NB4 (cell line): ENCODE measurements at regions not wholly inside any gene's neighbourhood (a gene's known extent, or its start where the extent isn't known, plus 50 kb on each side); places are given as distances from the start of the nearest gene placed in this dataset.
"Not testable (repeated sequence)": the region's sequence is repeated elsewhere in the genome, so short reads cannot be mapped to it uniquely, and the experiment has no call there.

Experiments used
- DNase-seq: peaks from one replicate; pipeline ENCODE4 v3.0.0; 2010; ENCODE audit warnings: low read depth
- H3K4me3 ChIP-seq: one replicate; pipeline ENCODE4 v1.5.1; 2011; ENCODE audit warnings: mild to moderate bottlenecking, low read depth, low read length, moderate library complexity
- MYC ChIP-seq: IDR thresholded peaks from 2 replicates; pipeline ENCODE4 v1.6.1; 2011; ENCODE audit warnings: low read depth, low read length
- POLR2A ChIP-seq: IDR thresholded peaks from 2 replicates; pipeline ENCODE4 v1.6.1; 2011; ENCODE audit warnings: mild to moderate bottlenecking; ENCODE audit not compliant: insufficient read length; ENCODE audit errors: extremely low read depth
- TF ChIP-seq, protein P1 (sequence below): IDR thresholded peaks from one replicate; pipeline ENCODE4 v1.5.1; 2012; ENCODE audit warnings: low read depth, low read length
- TF ChIP-seq, protein P2 (sequence below): IDR thresholded peaks from 2 replicates; pipeline ENCODE4 v1.6.1; 2011; ENCODE audit warnings: low read depth, low read length

DNA sequence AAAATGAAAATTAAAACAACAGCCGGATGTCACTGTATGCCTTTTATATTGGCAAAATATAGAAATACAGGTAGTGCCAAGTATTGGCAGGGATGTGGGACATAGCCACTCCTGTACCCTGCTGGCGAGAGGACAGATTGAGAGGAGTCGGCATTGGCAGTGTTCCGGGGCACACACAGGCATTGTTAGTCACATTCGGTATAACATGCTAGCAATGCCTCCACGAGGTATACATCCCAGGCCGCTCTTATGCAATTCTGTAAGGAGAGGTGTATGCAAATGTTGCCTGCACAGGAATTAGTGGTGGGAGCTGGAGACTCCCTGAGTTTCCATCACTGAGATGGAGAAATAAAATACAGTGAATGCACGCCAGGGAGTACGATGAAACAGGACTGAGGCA, 99.4 kb upstream of the DLG1 start:
- TF ChIP-seq, protein P1, sequence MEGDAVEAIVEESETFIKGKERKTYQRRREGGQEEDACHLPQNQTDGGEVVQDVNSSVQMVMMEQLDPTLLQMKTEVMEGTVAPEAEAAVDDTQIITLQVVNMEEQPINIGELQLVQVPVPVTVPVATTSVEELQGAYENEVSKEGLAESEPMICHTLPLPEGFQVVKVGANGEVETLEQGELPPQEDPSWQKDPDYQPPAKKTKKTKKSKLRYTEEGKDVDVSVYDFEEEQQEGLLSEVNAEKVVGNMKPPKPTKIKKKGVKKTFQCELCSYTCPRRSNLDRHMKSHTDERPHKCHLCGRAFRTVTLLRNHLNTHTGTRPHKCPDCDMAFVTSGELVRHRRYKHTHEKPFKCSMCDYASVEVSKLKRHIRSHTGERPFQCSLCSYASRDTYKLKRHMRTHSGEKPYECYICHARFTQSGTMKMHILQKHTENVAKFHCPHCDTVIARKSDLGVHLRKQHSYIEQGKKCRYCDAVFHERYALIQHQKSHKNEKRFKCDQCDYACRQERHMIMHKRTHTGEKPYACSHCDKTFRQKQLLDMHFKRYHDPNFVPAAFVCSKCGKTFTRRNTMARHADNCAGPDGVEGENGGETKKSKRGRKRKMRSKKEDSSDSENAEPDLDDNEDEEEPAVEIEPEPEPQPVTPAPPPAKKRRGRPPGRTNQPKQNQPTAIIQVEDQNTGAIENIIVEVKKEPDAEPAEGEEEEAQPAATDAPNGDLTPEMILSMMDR = no peak
- TF ChIP-seq, protein P2, sequence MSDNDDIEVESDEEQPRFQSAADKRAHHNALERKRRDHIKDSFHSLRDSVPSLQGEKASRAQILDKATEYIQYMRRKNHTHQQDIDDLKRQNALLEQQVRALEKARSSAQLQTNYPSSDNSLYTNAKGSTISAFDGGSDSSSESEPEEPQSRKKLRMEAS = no peak
- TF ChIP-seq POLR2A = no peak
- TF ChIP-seq MYC = no peak
- H3K4me3 ChIP-seq = no peak overlapping the region
- no peak for DNase-seq

DNA sequence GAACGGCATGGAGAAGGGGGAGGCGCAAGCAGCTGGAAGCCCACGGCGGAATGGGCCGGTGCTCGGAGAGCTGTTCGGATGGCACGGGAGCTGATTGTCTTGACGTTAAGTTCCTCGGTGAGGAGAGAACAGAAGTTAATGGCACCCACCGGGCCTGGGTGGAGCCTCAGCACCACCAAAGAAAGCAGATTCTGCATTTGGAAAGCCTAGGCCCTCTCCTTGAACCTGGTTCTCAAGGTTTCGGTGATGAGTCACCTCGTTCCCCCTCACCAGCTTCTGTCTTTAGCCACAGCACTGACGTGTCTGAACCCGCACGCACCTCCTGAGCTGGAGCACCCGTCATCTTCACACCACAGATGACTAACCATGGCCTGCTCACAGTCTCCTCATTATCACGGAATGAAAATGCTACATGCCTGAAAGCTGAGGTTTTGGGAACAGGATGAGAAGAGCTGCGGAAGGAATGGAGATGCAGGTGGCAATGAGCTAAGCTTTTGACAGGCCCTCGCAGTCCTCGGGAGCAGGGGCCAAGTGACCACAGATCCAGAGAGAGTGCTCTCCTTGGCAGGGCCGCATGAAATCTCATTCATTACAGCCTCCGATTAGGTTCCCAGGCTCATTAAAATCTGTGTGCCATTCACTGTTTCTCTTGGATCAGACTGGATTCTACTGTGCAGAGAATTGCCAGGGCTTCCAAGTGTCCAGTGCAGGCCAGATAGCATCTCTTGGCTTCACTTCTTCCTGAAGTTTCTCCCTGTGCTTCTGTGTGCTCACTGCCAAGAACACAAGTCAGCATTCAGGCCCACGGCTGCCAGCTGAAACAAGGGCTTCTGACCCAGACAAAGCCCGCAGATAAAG, 96.3 kb upstream of the DLG1 start:
- H3K4me3 ChIP-seq = no peak overlapping the region
- peak; percentile 81 for DNase-seq
- TF ChIP-seq MYC = no peak
- TF ChIP-seq, protein P1 = no peak
- no peak for TF ChIP-seq POLR2A
- TF ChIP-seq, protein P2 = no peak

DNA sequence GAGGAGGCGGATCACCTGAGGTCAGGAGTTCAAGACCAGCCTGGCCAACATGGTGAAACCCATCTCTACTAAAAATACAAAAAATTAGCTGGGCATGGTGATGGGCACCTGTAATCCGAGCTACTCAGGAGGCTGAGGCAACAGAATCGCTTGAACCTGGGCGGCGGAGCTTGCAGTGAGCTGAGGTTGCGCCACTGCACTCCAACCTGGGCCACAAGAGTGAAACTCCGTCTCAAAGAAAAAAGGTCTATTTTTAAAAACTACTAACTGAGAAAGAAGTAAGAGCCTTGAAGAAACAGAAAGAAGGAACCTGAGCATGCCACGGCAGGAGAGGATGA, 95.7 kb upstream of the DLG1 start:
- not testable (repeated sequence) for DNase-seq, H3K4me3 ChIP-seq

DNA sequence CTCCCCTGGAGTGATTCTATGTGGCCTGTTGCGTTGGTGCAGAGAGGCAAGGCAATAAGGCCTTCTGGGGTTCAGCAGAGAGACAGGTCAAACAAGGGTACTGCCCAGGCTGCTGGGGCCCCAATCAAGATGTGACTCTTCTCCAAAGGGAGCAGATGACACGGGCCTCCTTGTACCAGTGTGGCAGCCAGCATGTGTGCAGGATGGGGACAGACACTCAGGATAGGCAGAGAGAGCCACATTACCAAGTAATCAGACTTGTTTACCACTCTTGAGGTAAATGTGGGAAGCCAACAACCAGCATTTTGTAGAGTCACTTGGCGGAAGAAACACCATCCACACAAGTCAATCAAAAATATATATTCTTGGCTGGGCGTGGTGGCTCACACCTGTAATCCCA, 95.3 kb upstream of the DLG1 start:
- H3K4me3 ChIP-seq = no peak overlapping the region
- TF ChIP-seq POLR2A (no peak), MYC (no peak)
- TF ChIP-seq, protein P2 = no peak
- TF ChIP-seq, protein P1 = no peak
- no peak for DNase-seq

DNA sequence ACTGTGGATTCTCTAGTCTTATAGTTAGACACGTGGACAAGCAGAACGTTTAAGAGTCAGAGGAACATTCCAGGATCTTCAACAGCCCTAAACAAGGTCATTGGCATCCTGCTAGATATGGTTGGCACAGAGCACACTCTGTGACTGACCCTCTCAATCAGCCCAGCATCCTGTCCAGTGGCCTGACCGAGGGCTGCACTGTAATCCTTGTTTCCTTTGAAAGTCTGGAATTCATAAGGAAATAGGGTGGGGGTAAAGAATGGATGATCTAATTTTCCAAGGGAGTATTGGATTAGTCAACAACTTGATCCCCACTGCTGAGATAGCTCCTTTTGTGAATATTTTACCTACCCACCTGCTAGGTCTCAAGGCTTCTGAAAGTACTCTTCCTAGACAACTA, 94.5 kb upstream of the DLG1 start:
- H3K4me3 ChIP-seq = no peak overlapping the region
- no peak for DNase-seq
- TF ChIP-seq, protein P2 = no peak

DNA sequence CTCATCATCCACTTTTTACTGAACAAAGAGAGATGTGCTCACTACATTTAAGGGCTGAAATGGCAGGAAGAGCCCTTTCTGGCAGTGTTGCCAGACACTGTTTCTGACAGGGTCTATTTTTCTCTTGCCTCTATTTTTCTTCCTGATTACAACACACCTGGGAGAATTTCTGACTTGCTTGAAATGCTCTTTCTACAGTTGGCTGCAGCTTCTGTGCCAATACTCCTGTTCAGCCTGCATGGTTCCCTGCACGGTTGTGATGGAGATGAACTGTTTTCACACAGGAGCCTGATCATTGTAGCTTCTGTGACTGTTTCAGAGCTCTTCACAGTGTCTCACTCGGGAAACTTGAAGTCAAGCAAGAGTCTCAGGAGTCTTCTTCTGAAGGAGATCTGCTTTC, 83.0 kb upstream of the DLG1 start:
- no peak for DNase-seq
- no peak overlapping the region for H3K4me3 ChIP-seq
- TF ChIP-seq POLR2A (no peak), MYC (no peak)
- TF ChIP-seq, protein P1 = no peak
- TF ChIP-seq, protein P2 = no peak

DNA sequence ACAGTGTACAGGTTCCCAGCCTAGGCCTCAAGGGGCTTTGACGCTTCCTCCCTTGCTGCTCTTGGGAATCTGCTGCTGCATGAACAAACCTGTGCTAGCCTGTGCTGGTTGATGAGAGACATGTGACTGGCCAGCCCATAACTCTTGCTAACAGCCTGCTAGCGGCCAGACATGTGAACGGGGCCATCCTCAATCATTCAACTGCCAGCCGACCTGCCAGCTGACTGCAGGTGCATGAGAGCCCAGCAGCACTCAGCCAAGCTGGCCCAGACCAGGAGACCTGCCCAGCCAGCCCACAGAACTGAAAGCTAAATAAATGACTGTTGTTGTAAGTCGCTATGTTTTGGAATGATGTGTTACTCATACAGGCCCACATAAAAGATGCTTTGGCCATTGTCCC, 82.4 kb upstream of the DLG1 start:
- DNase-seq = no peak
- no peak overlapping the region for H3K4me3 ChIP-seq
- TF ChIP-seq, protein P1 = no peak
- TF ChIP-seq MYC (no peak), POLR2A (no peak)
- TF ChIP-seq, protein P2 = no peak
